Left forelimb (tissue), 1 donor: ENCODE measurements at regions not wholly inside any gene's neighbourhood (a gene's known extent, or its start where the extent isn't known, plus 50 kb on each side); places are given as distances from the start of the nearest gene placed in this dataset.
"Not testable (repeated sequence)": the region's sequence is repeated elsewhere in the genome, so short reads cannot be mapped to it uniquely, and the experiment has no call there.

Experiments
- DNase-seq: peaks from one replicate; pipeline ENCODE4 v3.0.0-alpha.2; 2018; ENCODE audit warnings: low spot score

DNA sequence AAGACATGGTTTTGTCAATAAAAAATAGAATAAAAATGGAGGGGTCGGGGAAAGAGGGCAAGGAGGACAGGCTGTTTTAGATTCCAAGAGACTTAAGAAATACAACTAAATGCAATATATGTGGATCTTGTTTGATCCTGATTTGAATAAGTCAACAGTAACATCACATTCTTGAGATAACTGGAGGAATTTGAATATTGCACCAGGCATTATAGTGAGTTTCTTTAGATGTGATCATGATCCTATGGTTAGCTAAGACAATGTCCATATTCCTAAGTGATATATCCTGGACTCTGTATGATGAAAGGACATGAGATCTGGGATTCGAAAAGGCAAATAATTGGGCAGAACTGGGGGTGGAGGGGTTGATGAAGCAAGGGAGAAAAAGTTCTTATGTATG, 311.8 kb downstream of the PLPP3 start:
- DNase-seq = no peak

DNA sequence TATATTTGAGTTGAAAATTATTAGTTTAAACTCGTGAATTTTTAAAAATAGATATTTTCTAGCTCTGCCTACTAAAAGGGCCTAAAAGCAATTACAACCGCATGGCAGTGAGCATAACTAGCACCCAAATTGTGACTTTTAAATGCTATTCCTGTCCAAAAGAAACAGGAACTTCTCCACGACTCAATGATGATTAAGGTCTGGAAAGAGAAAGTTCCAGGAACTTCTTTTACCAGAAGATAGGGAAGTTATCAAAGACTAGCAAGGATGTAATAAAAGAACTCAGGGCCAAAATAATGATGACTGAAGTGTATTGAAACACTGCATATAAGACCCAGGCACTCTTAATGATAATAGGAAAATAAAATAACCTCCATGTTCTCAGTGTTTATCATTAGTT, 313.0 kb downstream of the PLPP3 start:
- no peak for DNase-seq

- no peak for DNase-seq
These were observed 314.1 kb downstream of the PLPP3 start for GRCh38 chr1:56265216-56265615.

GRCh38 chr1:56263908-56264307, 315.5 kb downstream of the PLPP3 start:
- DNase-seq = no peak

- no peak for DNase-seq
These were observed 321.0 kb downstream of the PLPP3 start for GRCh38 chr1:56258371-56258770.

- no peak for DNase-seq
These were observed 321.6 kb downstream of the PLPP3 start for GRCh38 chr1:56257726-56258125.

DNA sequence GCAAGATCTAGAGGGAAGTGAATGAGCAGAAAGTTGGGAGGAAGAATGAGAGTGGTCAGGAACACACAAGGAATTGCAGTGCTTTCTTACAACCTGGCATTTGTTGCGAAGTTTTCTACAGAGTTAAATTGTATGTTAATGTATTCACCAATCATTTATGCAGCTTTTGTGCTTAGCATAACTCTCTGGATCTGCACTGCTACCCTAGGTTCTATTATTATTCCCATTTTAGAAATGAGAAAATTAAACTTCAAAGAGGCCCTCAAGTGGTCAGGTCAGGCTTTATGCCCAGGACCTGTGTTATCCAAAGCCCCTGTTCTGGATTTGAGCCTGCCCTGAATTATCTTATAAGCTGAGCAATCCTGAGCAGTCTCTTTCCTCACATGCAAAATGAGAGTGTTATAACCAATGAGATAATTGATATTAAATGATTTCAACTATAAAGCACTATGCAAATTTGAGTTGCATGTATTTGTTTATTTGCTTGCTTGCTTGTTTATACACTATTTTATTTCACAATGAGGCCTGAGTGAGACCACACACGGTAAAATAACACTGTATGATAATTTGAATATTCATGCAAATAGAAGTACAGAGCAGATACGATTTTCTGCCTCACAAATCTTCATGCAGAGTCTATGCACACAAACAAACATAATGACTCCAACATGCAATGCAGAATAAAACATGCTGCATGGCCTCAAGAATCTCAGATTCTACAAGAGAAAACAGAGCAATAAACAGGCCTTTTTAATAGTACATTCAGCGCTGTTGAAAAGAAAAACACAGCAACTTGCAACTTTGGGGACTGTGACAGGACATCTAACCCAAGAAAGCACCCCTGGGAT, 323.0 kb downstream of the PLPP3 start:
- DNase-seq = no peak

DNA sequence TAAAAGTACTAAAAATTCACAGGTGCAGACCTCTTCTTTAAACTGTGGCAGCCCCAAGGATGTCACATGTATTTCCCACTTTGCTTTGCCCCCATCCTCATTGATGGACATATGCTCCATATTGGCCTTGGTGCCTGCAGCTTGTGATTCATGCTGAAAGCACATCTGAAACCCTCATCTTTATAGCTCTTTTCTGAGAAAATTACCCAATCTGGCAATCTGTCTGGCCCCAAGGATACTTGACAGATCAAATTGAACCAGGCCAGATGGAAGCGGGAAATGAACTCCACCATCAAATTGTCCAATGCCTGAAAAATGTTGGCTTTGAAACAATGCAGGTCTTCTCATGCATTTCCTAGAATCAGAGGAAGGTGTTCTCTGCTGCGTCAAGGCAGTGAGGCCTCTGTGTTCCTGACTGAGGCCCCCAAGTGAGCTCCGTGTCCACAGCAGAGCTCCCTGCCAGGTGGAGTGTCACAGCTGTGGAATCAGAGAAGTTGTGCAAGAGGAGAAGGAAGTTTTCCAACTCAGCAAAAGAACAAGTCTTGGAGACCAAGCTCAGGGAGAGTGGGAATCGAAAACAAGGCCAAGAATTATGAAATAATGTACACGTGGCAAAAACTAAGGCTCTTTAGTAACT, 323.7 kb downstream of the PLPP3 start:
- peak; percentile 82 for DNase-seq

GRCh38 chr1:56254130-56254529, 325.2 kb downstream of the PLPP3 start:
- no peak for DNase-seq

DNA sequence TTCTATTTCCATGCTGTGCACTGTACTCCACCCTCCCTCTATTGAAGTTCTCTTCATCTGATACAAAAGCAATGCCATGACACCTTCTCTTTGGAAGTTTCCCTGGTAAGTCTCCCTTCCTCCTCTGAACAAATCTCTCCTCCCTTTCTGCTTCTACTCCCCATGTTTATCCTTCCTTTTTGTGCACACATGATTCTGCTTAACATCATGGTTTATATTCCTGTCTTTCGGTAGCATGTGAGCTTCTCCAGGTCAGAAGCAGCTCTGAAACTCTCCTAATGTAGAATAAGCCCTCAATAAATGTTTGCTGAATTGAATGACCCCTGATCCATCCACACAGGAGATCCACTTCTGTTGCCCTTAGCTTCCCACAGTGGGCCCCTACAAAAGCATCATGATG, 328.6 kb downstream of the PLPP3 start:
- DNase-seq = no peak

DNA sequence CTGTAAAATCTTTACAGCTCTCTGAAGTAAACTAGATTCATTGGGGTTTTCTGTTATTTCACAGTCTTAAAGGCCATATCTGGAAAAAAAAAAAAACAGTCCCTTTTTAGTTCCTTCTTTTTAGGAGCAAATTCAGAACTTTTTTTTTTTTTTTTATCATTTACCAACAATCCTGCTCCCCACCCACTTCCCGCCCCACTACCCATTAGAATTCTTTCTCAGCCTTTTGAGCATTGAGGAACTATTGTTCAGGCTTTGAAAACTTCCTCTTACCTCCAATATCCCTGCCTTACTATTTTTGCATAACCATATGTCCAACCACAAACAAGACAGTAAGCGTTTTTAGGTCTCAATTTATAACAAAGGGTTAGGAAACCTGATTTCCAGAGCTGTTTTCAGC, 330.1 kb downstream of the PLPP3 start:
- no peak for DNase-seq

GRCh38 chr1:56248138-56248537, 331.2 kb downstream of the PLPP3 start:
- DNase-seq = no peak

- not testable (repeated sequence) for DNase-seq
These were observed 332.6 kb downstream of the PLPP3 start for GRCh38 chr1:56246726-56247125.

GRCh38 chr1:56240400-56240799, 339.0 kb downstream of the PLPP3 start:
- no peak for DNase-seq

- no peak for DNase-seq
These were observed 341.8 kb downstream of the PLPP3 start for GRCh38 chr1:56237491-56238064.

DNA sequence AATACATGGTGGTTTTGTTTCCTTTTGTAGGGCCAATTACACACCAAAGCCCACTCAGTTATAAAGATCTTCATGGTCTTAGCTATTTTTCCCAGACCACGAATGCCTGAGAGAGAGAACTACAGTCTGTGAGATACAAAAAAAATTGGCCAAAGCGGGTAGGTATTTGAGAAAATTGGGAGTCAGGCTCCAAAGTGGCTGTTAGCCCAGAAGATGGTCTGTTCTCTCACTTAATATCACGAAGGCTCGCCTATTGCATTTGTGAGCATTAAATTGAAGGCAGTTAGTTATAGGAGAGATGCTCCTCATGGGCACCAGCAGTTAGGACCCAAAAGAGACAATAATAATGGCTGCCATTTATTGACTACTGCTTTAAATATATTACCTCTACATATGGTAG, 342.7 kb downstream of the PLPP3 start:
- DNase-seq = no peak

DNA sequence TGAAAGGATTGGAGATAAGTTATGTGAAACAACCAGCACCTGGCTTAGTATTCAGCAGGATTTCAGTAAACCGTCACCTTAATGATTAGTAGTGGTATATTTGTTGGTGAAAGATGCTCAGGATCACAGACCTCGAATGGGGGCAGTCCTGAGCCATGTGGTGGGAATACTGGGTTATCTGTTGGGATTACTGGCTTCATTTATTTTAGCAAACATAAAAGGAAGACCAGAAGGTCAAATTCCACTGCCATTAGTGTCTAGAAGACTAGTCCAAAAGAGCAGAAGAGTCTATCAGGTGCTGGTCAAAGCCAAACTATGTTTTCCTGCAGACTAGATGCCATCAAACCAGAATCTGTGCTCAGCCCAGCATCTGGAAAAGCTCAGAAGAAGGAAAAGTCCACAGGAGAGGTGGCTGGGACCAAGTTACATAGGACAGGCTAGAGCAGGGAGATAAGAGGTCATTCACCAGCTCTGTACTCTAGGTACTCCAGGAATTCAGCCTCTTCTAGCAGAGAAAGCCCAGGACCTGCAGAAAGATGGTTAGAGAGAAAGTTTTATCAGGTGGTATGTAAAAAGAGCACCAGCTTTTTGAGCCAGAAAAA, 343.4 kb downstream of the PLPP3 start:
- DNase-seq = no peak

- DNase-seq = no peak
These were observed 350.2 kb downstream of the PLPP3 start for GRCh38 chr1:56229186-56229585.

DNA sequence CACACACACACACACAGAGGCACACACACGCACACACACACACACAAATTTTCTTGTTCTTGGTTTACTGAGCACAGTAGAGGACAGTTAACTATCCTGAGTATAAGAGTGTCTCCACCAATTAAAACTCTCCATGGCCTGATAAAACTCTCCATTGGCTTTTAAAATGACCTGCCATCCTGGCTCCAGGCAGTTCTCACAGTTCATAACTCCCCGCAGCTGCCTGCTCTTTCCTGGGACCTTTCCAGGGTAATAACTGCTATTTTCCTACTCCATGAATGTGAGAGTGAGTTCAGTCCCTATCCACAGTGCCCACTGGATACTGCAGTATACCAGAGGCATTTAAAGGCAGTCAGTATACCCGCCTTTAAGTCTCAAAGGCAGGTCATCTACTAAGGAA, 351.5 kb downstream of the PLPP3 start:
- no peak for DNase-seq

- DNase-seq = no peak
These were observed 352.0 kb downstream of the PLPP3 start for GRCh38 chr1:56227401-56227800.

- no peak for DNase-seq
These were observed 353.2 kb downstream of the PLPP3 start for GRCh38 chr1:56225964-56226815.

DNA sequence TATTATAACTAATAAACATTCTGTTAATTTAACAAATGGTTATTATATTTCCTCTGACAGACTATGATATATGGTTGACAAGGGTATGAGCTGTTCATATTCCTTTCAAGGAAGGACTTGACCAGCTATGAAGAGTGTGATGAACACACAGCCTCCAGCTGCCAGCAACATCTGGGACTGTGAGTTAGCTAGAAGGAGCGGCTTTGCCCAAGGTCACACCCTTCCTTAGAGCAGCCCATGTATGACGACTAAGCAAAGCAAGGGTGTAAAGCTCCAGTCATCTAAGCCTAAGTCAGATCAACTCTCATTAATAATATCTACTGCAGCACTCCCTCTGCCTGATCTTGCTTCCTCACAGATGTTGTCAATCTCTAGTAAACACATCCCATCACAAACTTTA, 355.4 kb downstream of the PLPP3 start:
- DNase-seq = no peak
